HepG2 (cell line): ENCODE measurements at regions not wholly inside any gene's neighbourhood (a gene's known extent, or its start where the extent isn't known, plus 50 kb on each side); places are given as distances from the start of the nearest gene placed in this dataset.
A peak's percentile ranks its signal among the peaks of the same experiment; 100 is the strongest.

ENCODE experiments used
- ATAC-seq: fragments of 200-7000 bp; cut with Tn5 transposase; 3 replicates; pipeline ENCODE4 v1.9.1; 2020; ENCODE audit warnings: mild to moderate bottlenecking, moderate library complexity
- BruUV-seq: library from RNA; stranded (reverse); fragments of 400-500 nt; replicated peaks from 2 replicates; lab custom pipeline; 2021; lab: Mats Ljungman, UMichigan
- CTCF ChIA-PET: fragments of 300-600 bp; formaldehyde crosslinking; extraction: SDS; loops from one replicate; lab custom pipeline; 2021; ENCODE audit warnings: low total read pairs, inconsistent platforms, low intra/inter-chr PET ratio; lab: Yijun Ruan, JAX
- POLR2A ChIA-PET: fragments of 350-600 bp; sonication (Branson Sonifier 250); formaldehyde crosslinking; loops from one replicate; lab custom pipeline; 2020; ENCODE audit warnings: antibody characterized with exemption, inconsistent platforms; lab: Yijun Ruan, JAX
- DNase-seq: peaks from one replicate; pipeline ENCODE4 v3.0.0-alpha.2; 2015; ENCODE audit warnings: low spot score
- FAIRE-seq: peaks from 3 replicates; lab custom pipeline; 2011; peaks lifted over from hg19 to GRCh38; lab: Jason Lieb, UNC
- H2AFZ ChIP-seq: one replicate; pipeline ENCODE4 v1.6.1; 2011; ENCODE audit warnings: low read length, inconsistent platforms
- H3K27ac ChIP-seq: fragments of 300-600 bp; 3 replicates; pipeline ENCODE4 v1.8.0; 2011; ENCODE audit warnings: mixed run types, mild to moderate bottlenecking, mixed read lengths, low read length, inconsistent platforms; ENCODE audit not compliant: insufficient read depth; ENCODE audit errors: extremely low read length
- H3K27me3 ChIP-seq, 2 experiments: fragments of 200-600 bp in 1 of 2; 2 replicates in 1 of 2; 3 replicates in 1 of 2; pipeline versions ENCODE4 v1.6.0 to v1.8.0; 2011; ENCODE audit warnings: low read length in 2 of 2, mild to moderate bottlenecking in 2 of 2, moderate library complexity in 2 of 2, inconsistent platforms in 1 of 2; ENCODE audit not compliant: insufficient read depth in 2 of 2, control insufficient read depth in 1 of 2
- H3K36me3 ChIP-seq, 2 experiments: fragments of 200-600 bp in 1 of 2; replicated peaks in 1 of 2; 2 replicates in 1 of 2; 3 replicates in 1 of 2; pipeline versions ENCODE4 v1.5.1 to v1.8.0; 2011; ENCODE audit warnings: low read length in 2 of 2, inconsistent platforms in 1 of 2; ENCODE audit not compliant: insufficient read depth in 2 of 2, control insufficient read depth in 1 of 2
- H3K4me1 ChIP-seq: 2 replicates; pipeline ENCODE4 v1.5.1; 2012; ENCODE audit warnings: low read length, inconsistent platforms; ENCODE audit not compliant: insufficient read depth
- H3K4me2 ChIP-seq: 2 replicates; pipeline ENCODE4 v1.6.0; 2011; ENCODE audit warnings: low read depth, low read length, inconsistent platforms
- H3K4me3 ChIP-seq, 3 experiments: fragments of 200-600 bp in 1 of 3; sonication (generic), shearing (Covaris generic) in 1 of 3; replicated peaks in 1 of 3; 2 replicates each; pipeline ENCODE4 v1.5.1; 2011 to 2016; ENCODE audit warnings: low read length in 3 of 3, inconsistent platforms in 2 of 3, low read depth in 2 of 3, mild to moderate bottlenecking in 2 of 3, control low read depth in 1 of 3, mixed read lengths in 1 of 3; ENCODE audit not compliant: insufficient read depth in 1 of 3
- H3K79me2 ChIP-seq: one replicate; pipeline ENCODE4 v1.6.1; 2011; ENCODE audit warnings: low read length, inconsistent platforms; ENCODE audit not compliant: insufficient read depth
- H3K9ac ChIP-seq: 2 replicates; pipeline ENCODE4 v1.6.0; 2011; ENCODE audit warnings: mild to moderate bottlenecking, low read depth, low read length, inconsistent platforms; ENCODE audit not compliant: insufficient read depth
- H3K9me3 ChIP-seq: 2 replicates; pipeline ENCODE4 v1.5.1; 2012; ENCODE audit warnings: mild to moderate bottlenecking, low read length
- H4K20me1 ChIP-seq: 2 replicates; pipeline ENCODE4 v1.6.0; 2011; ENCODE audit warnings: inconsistent platforms, mild to moderate bottlenecking, low read length, moderate library complexity; ENCODE audit not compliant: insufficient read depth
- CBX1 ChIP-seq: IDR thresholded peaks from one replicate; pipeline ENCODE4 v1.6.1; 2016; ENCODE audit warnings: antibody characterized with exemption, low read depth
- CENPX ChIP-seq: sonication (generic); formaldehyde crosslinking; IDR thresholded peaks from 2 replicates; pipeline ENCODE4 v1.9.0; 2021; ENCODE audit warnings: mild to moderate bottlenecking, missing genetic modification reagents, moderate library complexity
- CREB1 ChIP-seq, 2 experiments: fragments of 450-650 bp in 1 of 2; IDR thresholded peaks; 2 replicates each; pipeline ENCODE4 v1.6.1; 2016 to 2017; ENCODE audit warnings: control low read depth in 1 of 2, mild to moderate bottlenecking in 1 of 2, missing compliant biosample characterization in 1 of 2, missing genetic modification characterization in 1 of 2
- ELF4 ChIP-seq: sonication (generic); formaldehyde crosslinking; IDR thresholded peaks from 2 replicates; pipeline ENCODE4 v1.5.0; 2020; ENCODE audit warnings: missing genetic modification reagents, mild to moderate bottlenecking, moderate library complexity, borderline replicate concordance
- HOXD1 ChIP-seq: sonication (generic); formaldehyde crosslinking; IDR thresholded peaks from 2 replicates; pipeline ENCODE4 v1.5.0; 2020; ENCODE audit warnings: missing genetic modification reagents
- KLF9 ChIP-seq: IDR thresholded peaks from 2 replicates; pipeline ENCODE4 v1.6.1; 2016; ENCODE audit warnings: low read depth
- NFATC3 ChIP-seq: sonication (generic); formaldehyde crosslinking; IDR thresholded peaks from 2 replicates; pipeline ENCODE4 v1.5.1; 2020; ENCODE audit warnings: mild to moderate bottlenecking, missing genetic modification reagents
- NFRKB ChIP-seq: fragments of 450-650 bp; IDR thresholded peaks from 2 replicates; pipeline ENCODE4 v1.6.1; 2017
- RNF2 ChIP-seq: fragments of 450-650 bp; conservative IDR thresholded peaks from 2 replicates; pipeline ENCODE4 v1.6.1; 2016; ENCODE audit warnings: low read depth
- TEAD2 ChIP-seq: sonication (generic); formaldehyde crosslinking; IDR thresholded peaks from 2 replicates; pipeline ENCODE4 v1.9.0; 2021; ENCODE audit warnings: missing genetic modification reagents
- ZMYM2 ChIP-seq: sonication (generic); formaldehyde crosslinking; IDR thresholded peaks from 2 replicates; pipeline ENCODE4 v1.8.0; 2022; ENCODE audit warnings: mild to moderate bottlenecking, missing genetic modification reagents
- ZSCAN21 ChIP-seq: sonication (generic); formaldehyde crosslinking; IDR thresholded peaks from 2 replicates; pipeline ENCODE4 v1.8.0; 2022; ENCODE audit warnings: mild to moderate bottlenecking, missing genetic modification reagents, moderate library complexity, borderline replicate concordance
- WGBS: methylation state at CpG from one replicate; pipeline ENCODE4 v1.1.6; 2017; ENCODE audit warnings: low lambda C conversion rate; 5-methylcytosine and 5-hydroxymethylcytosine counted together
- in situ Hi-C: cut with HindIII; loops from 2 replicates; pipeline ENCODE4 v1.10.0; 2017; ENCODE audit warnings: low pct_unique_long_range_greater_than_20kb; ENCODE audit not compliant: extremely low pct_ligation_motif_present
- intact Hi-C: fragments of 100-400 bp; cut with micrococcal nuclease; formaldehyde crosslinking; loops from one replicate; pipeline ENCODE4 v1.10.0; 2022; ENCODE audit not compliant: unreplicated experiment
- TF ChIP-seq, protein P1 (sequence below): sonication (generic); formaldehyde crosslinking; IDR thresholded peaks from 2 replicates; pipeline ENCODE4 v1.5.0; 2020; ENCODE audit warnings: missing genetic modification reagents
- TF ChIP-seq, protein P2 (sequence below): sonication (generic); formaldehyde crosslinking; IDR thresholded peaks from 2 replicates; pipeline ENCODE4 v1.5.1; 2020; ENCODE audit warnings: mild to moderate bottlenecking, missing genetic modification reagents

GRCh38 chr21:26761174-26761915 is 83.9 kb downstream of the ADAMTS1 start:
- H4K20me1 ChIP-seq = no peaks in the 10 kb centered on the region
- 27% methylated on average over 8 of the region's 8 CpGs for WGBS
- POLR2A ChIA-PET = no interaction called here
- H3K27me3 ChIP-seq = no peaks in the 10 kb centered on the region
- no peak for ATAC-seq
- intact Hi-C loops (no loop called here), in situ Hi-C loops (no loop called here)
- no peak overlapping the region for H3K27ac ChIP-seq
- CTCF ChIA-PET = no interaction called here
- peaks cover 59% of the 10 kb centered on the region for H3K9me3 ChIP-seq
- H3K4me2 ChIP-seq = no peak overlapping the region
- no peaks in the 10 kb centered on the region for H3K79me2 ChIP-seq
- no peak for DNase-seq
- H3K36me3 ChIP-seq = no peaks in the 10 kb centered on the region
- TF ChIP-seq NFATC3 (CRISPR knock-in tag) = no peak
- TF ChIP-seq, protein P1, sequence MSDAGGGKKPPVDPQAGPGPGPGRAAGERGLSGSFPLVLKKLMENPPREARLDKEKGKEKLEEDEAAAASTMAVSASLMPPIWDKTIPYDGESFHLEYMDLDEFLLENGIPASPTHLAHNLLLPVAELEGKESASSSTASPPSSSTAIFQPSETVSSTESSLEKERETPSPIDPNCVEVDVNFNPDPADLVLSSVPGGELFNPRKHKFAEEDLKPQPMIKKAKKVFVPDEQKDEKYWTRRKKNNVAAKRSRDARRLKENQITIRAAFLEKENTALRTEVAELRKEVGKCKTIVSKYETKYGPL (CRISPR knock-in tag) = no peak
- TF ChIP-seq CREB1 (IDR thresholded peaks at IDR 0.05) = peak; percentile 65
- TF ChIP-seq CREB1 (CRISPR knock-in tag; IDR thresholded peaks at IDR 0.05) = no peak
- H3K4me1 ChIP-seq = no peaks in the 10 kb centered on the region
- no peak overlapping the region for H2AFZ ChIP-seq
- no TSS peak for BruUV-seq
- no peak for FAIRE-seq
- H3K9ac ChIP-seq = no peak overlapping the region
- no peak overlapping the region for H3K4me3 ChIP-seq

- no peak overlapping the region for H3K9ac ChIP-seq
- intact Hi-C loops (no loop called here), in situ Hi-C loops (no loop called here)
- H3K79me2 ChIP-seq = no peaks in the 10 kb centered on the region
- ATAC-seq = no peak
- CTCF ChIA-PET = no interaction called here
- H3K4me2 ChIP-seq = no peak overlapping the region
- BruUV-seq = no TSS peak
- no peak overlapping the region for H3K27ac ChIP-seq
- H3K9me3 ChIP-seq = peaks cover 53% of the 10 kb centered on the region
- no peaks in the 10 kb centered on the region for H3K4me1 ChIP-seq
- no peak for DNase-seq
- H3K36me3 ChIP-seq = no peaks in the 10 kb centered on the region
- 0% methylated on average over 2 of the region's 2 CpGs for WGBS
- H2AFZ ChIP-seq = no peak overlapping the region
- no peak overlapping the region for H3K4me3 ChIP-seq
- no peak for FAIRE-seq
- H3K27me3 ChIP-seq = no peaks in the 10 kb centered on the region
- H4K20me1 ChIP-seq = no peaks in the 10 kb centered on the region
- POLR2A ChIA-PET = no interaction called here
- no peak for TF ChIP-seq CBX1
- no peak for TF ChIP-seq CENPX
- TF ChIP-seq TEAD2 (CRISPR knock-in tag) = no peak
- TF ChIP-seq ELF4 = no peak
- TF ChIP-seq ZSCAN21 (CRISPR knock-in tag) = no peak
- TF ChIP-seq, protein P2, sequence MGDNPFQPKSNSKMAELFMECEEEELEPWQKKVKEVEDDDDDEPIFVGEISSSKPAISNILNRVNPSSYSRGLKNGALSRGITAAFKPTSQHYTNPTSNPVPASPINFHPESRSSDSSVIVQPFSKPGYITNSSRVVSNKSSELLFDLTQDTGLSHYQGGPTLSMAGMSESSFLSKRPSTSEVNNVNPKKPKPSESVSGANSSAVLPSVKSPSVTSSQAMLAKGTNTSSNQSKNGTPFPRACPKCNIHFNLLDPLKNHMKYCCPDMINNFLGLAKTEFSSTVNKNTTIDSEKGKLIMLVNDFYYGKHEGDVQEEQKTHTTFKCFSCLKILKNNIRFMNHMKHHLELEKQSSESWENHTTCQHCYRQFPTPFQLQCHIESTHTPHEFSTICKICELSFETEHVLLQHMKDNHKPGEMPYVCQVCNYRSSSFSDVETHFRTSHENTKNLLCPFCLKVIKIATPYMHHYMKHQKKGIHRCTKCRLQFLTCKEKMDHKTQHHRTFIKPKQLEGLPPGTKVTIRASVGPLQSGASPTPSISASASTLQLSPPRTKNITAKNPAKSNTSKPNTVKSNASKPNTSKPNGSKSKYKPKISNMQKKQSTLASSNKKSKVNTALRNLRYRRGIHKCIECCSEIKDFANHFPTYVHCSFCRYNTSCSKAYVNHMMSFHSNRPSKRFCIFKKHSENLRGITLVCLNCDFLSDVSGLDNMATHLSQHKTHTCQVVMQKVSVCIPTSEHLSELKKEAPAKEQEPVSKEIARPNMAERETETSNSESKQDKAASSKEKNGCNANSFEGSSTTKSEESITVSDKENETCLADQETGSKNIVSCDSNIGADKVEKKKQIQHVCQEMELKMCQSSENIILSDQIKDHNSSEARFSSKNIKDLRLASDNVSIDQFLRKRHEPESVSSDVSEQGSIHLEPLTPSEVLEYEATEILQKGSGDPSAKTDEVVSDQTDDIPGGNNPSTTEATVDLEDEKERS = no peak
- TF ChIP-seq KLF9 (CRISPR knock-in tag) = no peak
- no peak for TF ChIP-seq RNF2
- TF ChIP-seq NFRKB = no peak
- TF ChIP-seq HOXD1 (CRISPR knock-in tag) = no peak
- no peak for TF ChIP-seq ZMYM2 (CRISPR knock-in tag)
Observed at GRCh38 chr21:26759731-26760130, 85.5 kb downstream of the ADAMTS1 start.
